Heart left ventricle (tissue), 13 donors: ENCODE measurements at regions not wholly inside any gene's neighbourhood (a gene's known extent, or its start where the extent isn't known, plus 50 kb on each side); places are given as distances from the start of the nearest gene placed in this dataset.

Source experiments
- CTCF ChIP-seq, 12 donors: fragments of 200-600 bp; sonication (generic) in 4 of 12; IDR thresholded peaks; one replicate each; pipeline versions ENCODE4 v1.5.0 to v1.8.0; 2018 to 2022; ENCODE audit warnings: antibody characterized with exemption in 12 of 12, mild to moderate bottlenecking in 5 of 12
- POLR2A ChIP-seq, 2 donors: fragments of 450-650 bp; IDR thresholded peaks; one replicate each; pipeline ENCODE4 v1.6.1; 2017; ENCODE audit warnings: antibody characterized with exemption in 2 of 2, mild to moderate bottlenecking in 2 of 2, moderate library complexity in 2 of 2
- donor health status: ischemic (EF 13 %, LVEDD 7.1; RV severe dilation, severe dysfunction).
- donor health status: DM: no; HTN: yes; CAD: no.
- donor health status: DM: no; HTN: no; CAD: no.
- donor health status: ischemic (EF 25% LVEDD 6.9; RV normal size, moderate dysfunction).
- donor health status: ischemic (EF 25% LVEDD 5.7; RV mildly dilated, moderate dysfunction).
- donor health status: ischemic (EF 35%, LVEDD 5.7; RV mildly dilated, moderate dysfunction).
- donor health status: nonischemic (EF 11% LVEDD 7.7; RV severe dilation, severe dysfunction).
- donor health status: DM: yes; HTN: yes; CAD: no.
- donor health status: PGD.
- donor health status: ischemic (EF 29% LVEDD 5.4; RV normal size, mild dysfunction).
- donor health status: nonischemic (EF 23%, LVEDD 6.1; RV moderate dilation, normal function).

- no peak for TF ChIP-seq CTCF (IDR thresholded peaks at IDR 0.05)
- no peak for TF ChIP-seq POLR2A (IDR thresholded peaks at IDR 0.05)
Observed at GRCh38 chr9:8019636-8020035, 220.1 kb upstream of the DMAC1 start.
